HEK293T (cell line): ENCODE measurements at regions not wholly inside any gene's neighbourhood (a gene's known extent, or its start where the extent isn't known, plus 50 kb on each side); places are given as distances from the start of the nearest gene placed in this dataset.

Experiments used
- CTBP1 ChIP-seq: fragments of 450-650 bp; IDR thresholded peaks from 2 replicates; pipeline ENCODE4 v1.6.1; 2016; ENCODE audit warnings: borderline replicate concordance
- FOXA1 ChIP-seq: fragments of 450-650 bp; IDR thresholded peaks from 2 replicates; pipeline ENCODE4 v1.6.1; 2016; ENCODE audit warnings: mild to moderate bottlenecking
- LEF1 ChIP-seq: fragments of 450-650 bp; IDR thresholded peaks from 2 replicates; pipeline ENCODE4 v1.6.1; 2017; ENCODE audit warnings: mild to moderate bottlenecking, borderline replicate concordance
- TARDBP ChIP-seq: fragments of 450-650 bp; IDR thresholded peaks from 2 replicates; pipeline ENCODE4 v1.6.1; 2016
- ZNF384 ChIP-seq: fragments of 450-650 bp; IDR thresholded peaks from 2 replicates; pipeline ENCODE4 v1.6.1; 2016

- TF ChIP-seq LEF1 (no peak), TARDBP (no peak), FOXA1 (no peak), ZNF384 (no peak), CTBP1 (no peak)
Measured at GRCh38 chr9:71607461-71607881, 160.8 kb downstream of the CEMIP2 start.
